Astrocyte (in vitro differentiated cells and primary cell): ENCODE measurements at regions not wholly inside any gene's neighbourhood (a gene's known extent, or its start where the extent isn't known, plus 50 kb on each side); places are given as distances from the start of the nearest gene placed in this dataset.

Source experiments
- CTCF ChIP-seq: IDR thresholded peaks from 2 replicates; pipeline ENCODE4 v1.5.1; 2011; ENCODE audit warnings: low read depth, mild to moderate bottlenecking, inconsistent platforms, low read length, moderate library complexity; ENCODE audit not compliant: insufficient read depth
- EZH2 ChIP-seq: IDR thresholded peaks from 2 replicates; pipeline ENCODE4 v1.6.1; 2012; ENCODE audit warnings: mild to moderate bottlenecking, low read length, inconsistent platforms; ENCODE audit not compliant: insufficient read depth

DNA sequence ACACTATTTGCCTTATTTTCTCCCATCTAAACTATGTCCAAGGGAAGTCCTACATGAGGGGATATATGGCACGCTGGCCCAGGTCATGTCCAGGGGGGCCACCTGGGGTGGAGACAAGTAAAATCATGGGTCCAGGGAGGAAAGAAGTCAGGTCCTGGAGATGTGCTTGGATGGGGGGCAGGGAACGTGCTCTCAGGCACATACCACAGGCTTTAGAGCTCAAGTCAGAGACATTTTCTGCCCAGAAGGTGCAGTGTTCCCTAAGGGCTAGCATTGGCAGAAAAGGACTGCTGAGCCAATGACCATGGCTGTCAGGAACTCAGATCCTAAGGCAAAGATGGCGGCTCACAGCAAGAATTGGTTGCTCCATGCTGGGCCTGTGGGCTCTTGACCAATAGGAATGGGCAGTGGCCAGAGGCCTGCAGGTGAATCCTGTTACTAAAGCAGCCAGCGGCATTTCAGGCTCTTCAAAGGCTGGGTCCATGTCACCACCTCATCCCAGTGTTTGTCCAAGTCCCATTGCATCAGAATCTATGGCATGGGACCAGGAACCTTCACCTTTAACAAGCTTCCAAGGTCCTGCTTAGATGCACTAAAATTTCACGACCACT is 175.0 kb downstream of the RPLP1 start:
- TF ChIP-seq CTCF (no peak), EZH2 (no peak)
